Erythroblast (primary cell): ENCODE measurements at regions not wholly inside any gene's neighbourhood (a gene's known extent, or its start where the extent isn't known, plus 50 kb on each side); places are given as distances from the start of the nearest gene placed in this dataset.

Source experiments
- GATA1 ChIP-seq: IDR thresholded peaks from 2 replicates; pipeline ENCODE4 v1.6.1; 2011; ENCODE audit warnings: low read depth, mild to moderate bottlenecking, control low read depth, low read length, moderate library complexity
- POLR2A ChIP-seq: IDR thresholded peaks from 2 replicates; pipeline ENCODE4 v1.6.1; 2011; ENCODE audit warnings: mild to moderate bottlenecking, low read length

- TF ChIP-seq POLR2A (no peak), GATA1 (no peak)
Measured at GRCh38 chr12:17975763-17976162, 114.2 kb downstream of the RERGL start.
